HG02938 (cell line): ENCODE measurements at regions not wholly inside any gene's neighbourhood (a gene's known extent, or its start where the extent isn't known, plus 50 kb on each side); places are given as distances from the start of the nearest gene placed in this dataset.
"Not testable (repeated sequence)": the region's sequence is repeated elsewhere in the genome, so short reads cannot be mapped to it uniquely, and the experiment has no call there.

Experiments
- ATAC-seq: cut with Tn5 transposase; IDR thresholded peaks from one replicate; pipeline ENCODE4 v1.9.1; 2021; ENCODE audit warnings: mild to moderate bottlenecking, moderate library complexity; ENCODE audit not compliant: unreplicated experiment

GRCh38 chrX:96502507-96502906, 182.1 kb upstream of the DIAPH2 start:
- ATAC-seq = no peak

GRCh38 chrX:96529386-96529785, 155.3 kb upstream of the DIAPH2 start:
- not testable (repeated sequence) for ATAC-seq

GRCh38 chrX:96538104-96538725, 146.4 kb upstream of the DIAPH2 start:
- ATAC-seq = no peak

GRCh38 chrX:96540111-96540631, 144.5 kb upstream of the DIAPH2 start:
- ATAC-seq = no peak

- not testable (repeated sequence) for ATAC-seq
Observed at GRCh38 chrX:96546281-96546680, 138.4 kb upstream of the DIAPH2 start.

- ATAC-seq = no peak
Observed at GRCh38 chrX:96551322-96551872, 133.2 kb upstream of the DIAPH2 start.

GRCh38 chrX:96556886-96557285, 127.8 kb upstream of the DIAPH2 start:
- ATAC-seq = no peak

- ATAC-seq = not testable (repeated sequence)
Observed at GRCh38 chrX:96561129-96561528, 123.5 kb upstream of the DIAPH2 start.

DNA sequence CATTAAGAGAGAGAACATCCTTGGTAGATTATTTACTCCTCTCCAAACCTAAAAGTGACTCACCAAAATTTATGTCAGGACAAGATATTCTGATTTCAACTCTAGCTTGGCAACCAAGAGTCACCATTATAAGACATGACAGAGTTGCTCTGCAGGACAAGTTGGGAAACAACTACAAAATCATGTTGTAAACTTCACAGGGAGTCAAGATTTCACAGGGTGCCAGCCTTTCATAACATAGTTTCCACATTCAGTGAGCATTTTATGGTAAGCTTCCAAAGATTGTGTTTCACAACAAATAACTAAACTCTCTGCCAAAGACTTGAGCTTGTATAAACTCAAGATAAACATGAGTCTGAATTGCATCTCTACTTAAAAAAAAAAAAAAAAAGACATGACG, 121.0 kb upstream of the DIAPH2 start:
- no peak for ATAC-seq

- no peak for ATAC-seq
Observed at GRCh38 chrX:96564595-96564994, 120.0 kb upstream of the DIAPH2 start.

- ATAC-seq = no peak
Observed at GRCh38 chrX:96566878-96567277, 117.8 kb upstream of the DIAPH2 start.

DNA sequence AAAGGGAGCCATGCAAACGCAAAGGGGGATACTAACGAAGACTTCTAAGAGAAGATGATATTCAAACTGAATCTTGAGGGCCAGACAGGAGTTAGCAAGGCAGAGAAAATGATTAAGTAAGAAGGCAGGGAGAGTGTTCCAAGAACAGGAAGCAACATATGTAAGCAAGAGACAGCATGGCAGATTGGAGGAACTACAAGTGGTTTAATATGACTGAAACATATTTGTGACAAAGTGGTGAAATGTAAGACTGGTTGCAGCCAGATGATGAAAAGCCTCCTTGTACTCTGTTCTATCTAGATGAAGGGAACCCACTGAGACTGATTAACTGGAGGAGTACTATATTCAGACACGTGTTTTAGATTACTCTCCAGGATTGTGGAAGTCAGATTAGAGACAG, 116.6 kb upstream of the DIAPH2 start:
- ATAC-seq = no peak

DNA sequence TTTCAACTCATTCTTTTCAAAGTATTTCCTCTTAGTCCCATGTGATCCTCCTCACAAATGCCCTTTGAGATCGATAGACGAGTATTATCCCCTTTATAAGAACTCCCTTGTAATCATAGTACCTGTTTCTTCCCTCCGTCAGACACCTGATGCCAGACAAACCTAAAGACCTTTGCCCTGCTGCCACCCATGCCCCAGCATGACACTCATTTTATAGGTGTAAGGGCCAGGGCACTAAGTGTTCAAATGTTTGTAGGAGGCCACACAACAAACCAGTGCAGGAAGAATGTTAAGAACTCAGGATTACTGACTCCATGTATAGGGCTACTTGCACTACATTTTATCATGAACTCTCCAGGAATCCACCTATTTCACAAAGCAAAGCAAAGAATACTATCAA, 115.6 kb upstream of the DIAPH2 start:
- ATAC-seq = no peak

DNA sequence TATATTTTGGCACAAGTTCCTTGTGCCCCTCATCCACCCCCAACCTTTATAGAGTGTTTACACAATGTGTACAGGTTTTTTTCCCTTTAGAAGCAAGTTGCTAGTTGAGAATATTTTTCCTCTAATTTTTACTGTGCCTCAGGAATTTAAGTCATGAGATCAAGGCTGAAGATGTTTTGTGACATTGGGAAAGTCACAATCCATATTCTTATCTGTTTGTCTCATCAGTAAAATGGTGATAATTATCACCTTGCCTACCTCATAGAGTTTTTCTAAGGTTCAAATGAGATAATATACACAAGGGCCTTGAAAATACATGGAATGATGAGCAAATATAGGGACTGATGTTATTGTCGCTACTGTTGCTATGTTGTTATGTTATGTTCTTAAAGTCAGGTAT, 109.6 kb upstream of the DIAPH2 start:
- no peak for ATAC-seq

DNA sequence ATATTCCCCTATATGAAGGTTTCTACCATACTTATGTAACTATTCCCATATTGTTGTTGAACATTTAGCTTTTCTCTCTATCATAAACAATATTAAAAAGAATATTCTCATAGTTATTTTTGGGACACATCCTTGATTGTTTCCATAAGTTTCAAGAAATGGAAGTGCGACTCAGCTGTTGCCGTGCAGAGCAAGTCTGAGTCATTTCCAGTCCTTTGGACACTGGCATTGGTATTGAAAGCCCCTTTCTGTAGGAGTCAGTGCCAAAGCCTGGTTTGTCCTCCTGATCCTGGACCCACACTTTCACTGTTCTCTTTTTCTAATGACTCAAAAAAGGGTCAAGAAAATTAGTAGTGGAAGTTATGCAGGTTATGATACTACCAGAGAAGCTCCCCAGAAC, 108.3 kb upstream of the DIAPH2 start:
- no peak for ATAC-seq

- no peak for ATAC-seq
Observed at GRCh38 chrX:96578781-96579180, 105.9 kb upstream of the DIAPH2 start.

DNA sequence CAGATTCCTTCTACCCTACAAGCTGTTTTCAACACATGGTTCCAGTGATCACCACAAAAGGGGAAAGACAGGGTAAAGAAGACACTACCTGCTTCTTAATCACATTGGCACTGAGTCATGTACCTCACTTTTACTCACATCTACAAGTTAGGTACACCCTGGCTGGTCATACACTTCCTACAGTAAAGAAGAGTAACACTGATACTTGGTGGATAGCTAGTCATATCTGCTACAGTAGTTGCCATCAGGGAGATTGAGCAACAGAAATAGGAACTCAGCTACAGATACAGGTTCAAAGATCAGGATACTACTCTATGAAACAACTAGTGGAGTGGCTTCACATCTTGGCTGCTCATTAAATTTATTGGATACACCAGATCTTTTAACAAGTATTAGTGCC, 105.4 kb upstream of the DIAPH2 start:
- no peak for ATAC-seq

- ATAC-seq = no peak
Observed at GRCh38 chrX:96590403-96590802, 94.2 kb upstream of the DIAPH2 start.

DNA sequence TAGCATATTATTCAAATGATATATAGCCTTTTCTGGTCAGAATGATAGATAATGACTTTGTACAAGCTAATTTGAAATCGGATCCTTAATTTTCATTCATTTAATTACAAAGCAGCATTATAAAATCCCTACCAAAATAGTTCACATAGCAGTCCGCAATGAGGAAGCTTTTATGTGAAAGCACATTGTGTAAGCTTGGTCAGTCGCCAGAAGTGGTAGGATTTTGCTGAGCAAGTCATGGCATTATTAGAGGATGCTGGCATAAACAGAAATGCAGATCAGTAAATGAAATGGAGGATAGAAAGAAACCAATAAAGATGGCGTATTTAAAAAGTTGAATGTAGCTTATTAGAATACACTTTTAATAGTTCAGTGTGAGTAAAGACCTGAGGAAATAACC, 93.2 kb upstream of the DIAPH2 start:
- ATAC-seq = no peak

GRCh38 chrX:96597847-96598246, 86.8 kb upstream of the DIAPH2 start:
- ATAC-seq = not testable (repeated sequence)

GRCh38 chrX:96611619-96612362, 72.9 kb upstream of the DIAPH2 start:
- no peak for ATAC-seq

DNA sequence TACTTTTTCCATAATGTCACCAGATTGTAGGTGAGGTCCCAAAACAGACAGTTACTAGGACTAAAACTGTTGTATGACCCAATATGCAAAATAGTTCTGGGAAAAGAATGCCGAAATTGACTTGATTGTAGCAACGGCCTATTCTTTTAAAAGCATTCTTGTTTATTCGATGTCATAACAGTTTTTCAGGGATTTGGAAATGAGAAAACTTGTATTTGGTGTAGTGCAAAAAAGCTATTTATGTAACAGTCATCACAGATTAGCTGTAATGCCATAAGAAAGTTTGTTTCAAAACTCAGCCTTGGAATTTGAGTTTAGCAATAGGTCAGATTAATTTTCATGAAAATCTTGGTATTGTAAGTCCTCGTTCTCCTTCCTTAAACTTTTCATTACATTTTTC, 69.2 kb upstream of the DIAPH2 start:
- ATAC-seq = no peak
